ENCODE measurements at regions not wholly inside any gene's neighbourhood (a gene's known extent, or its start where the extent isn't known, plus 50 kb on each side); places are given as distances from the start of the nearest gene placed in this dataset.

DNA sequence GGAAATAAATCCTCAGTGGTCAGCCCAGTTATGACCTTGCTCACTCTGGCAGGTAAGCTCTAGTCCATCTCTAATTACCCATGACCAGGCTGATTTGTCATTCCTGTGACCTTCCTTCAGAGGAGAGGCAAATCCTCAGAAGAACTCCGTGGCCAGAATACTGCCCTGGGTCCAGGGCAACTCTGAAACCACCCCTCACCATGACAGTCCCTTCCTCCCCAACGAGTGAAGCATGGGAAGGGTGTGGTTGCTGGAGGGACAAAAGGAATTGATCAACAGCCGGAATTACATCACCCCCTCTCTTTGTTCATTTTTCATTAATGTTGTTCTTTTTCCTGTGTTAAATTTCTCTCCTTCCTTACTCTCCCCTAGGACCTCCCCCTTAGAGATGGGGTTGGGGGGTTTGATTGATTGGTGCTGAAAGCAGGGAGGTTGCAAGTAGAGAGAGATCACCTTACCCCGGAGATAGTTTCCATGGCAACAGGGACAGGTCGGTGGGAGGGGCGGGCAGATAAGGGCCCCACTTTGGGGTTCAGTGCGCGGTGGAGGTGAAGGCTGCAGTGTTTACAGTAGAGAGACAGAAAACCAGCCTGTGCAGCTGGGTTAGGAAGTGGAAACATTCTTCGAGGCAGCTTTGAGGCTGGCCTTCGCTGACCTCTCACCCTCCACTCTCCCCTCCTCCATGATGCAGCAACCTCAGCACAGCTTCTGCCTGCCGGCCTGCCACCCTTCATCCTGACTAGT is 647.4 kb downstream of the BCOR start (continued):
- TF ChIP-seq, protein P1, sequence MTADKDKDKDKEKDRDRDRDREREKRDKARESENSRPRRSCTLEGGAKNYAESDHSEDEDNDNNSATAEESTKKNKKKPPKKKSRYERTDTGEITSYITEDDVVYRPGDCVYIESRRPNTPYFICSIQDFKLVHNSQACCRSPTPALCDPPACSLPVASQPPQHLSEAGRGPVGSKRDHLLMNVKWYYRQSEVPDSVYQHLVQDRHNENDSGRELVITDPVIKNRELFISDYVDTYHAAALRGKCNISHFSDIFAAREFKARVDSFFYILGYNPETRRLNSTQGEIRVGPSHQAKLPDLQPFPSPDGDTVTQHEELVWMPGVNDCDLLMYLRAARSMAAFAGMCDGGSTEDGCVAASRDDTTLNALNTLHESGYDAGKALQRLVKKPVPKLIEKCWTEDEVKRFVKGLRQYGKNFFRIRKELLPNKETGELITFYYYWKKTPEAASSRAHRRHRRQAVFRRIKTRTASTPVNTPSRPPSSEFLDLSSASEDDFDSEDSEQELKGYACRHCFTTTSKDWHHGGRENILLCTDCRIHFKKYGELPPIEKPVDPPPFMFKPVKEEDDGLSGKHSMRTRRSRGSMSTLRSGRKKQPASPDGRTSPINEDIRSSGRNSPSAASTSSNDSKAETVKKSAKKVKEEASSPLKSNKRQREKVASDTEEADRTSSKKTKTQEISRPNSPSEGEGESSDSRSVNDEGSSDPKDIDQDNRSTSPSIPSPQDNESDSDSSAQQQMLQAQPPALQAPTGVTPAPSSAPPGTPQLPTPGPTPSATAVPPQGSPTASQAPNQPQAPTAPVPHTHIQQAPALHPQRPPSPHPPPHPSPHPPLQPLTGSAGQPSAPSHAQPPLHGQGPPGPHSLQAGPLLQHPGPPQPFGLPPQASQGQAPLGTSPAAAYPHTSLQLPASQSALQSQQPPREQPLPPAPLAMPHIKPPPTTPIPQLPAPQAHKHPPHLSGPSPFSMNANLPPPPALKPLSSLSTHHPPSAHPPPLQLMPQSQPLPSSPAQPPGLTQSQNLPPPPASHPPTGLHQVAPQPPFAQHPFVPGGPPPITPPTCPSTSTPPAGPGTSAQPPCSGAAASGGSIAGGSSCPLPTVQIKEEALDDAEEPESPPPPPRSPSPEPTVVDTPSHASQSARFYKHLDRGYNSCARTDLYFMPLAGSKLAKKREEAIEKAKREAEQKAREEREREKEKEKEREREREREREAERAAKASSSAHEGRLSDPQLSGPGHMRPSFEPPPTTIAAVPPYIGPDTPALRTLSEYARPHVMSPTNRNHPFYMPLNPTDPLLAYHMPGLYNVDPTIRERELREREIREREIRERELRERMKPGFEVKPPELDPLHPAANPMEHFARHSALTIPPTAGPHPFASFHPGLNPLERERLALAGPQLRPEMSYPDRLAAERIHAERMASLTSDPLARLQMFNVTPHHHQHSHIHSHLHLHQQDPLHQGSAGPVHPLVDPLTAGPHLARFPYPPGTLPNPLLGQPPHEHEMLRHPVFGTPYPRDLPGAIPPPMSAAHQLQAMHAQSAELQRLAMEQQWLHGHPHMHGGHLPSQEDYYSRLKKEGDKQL (CRISPR knock-in tag; IDR thresholded peaks at IDR 0.05; ENCODE audit: borderline replicate concordance), result no peak
- no peak for TF ChIP-seq KAT2B (IDR thresholded peaks at IDR 0.05; ENCODE audit: low read depth, low read length)
- no peak for TF ChIP-seq JUND (IDR thresholded peaks at IDR 0.05; ENCODE audit: borderline replicate concordance, low read depth, low read length)
- TF ChIP-seq JUND (tag; IDR thresholded peaks at IDR 0.05; ENCODE audit: borderline replicate concordance, low read depth, low read length), result no peak
- TF ChIP-seq KDM2B (CRISPR knock-in tag; IDR thresholded peaks at IDR 0.05), result no peak
- TF ChIP-seq TBP (optimal IDR thresholded peaks at IDR 0.05; ENCODE audit: low read depth, low read length), result no peak
- no peak for TF ChIP-seq ZNF79 (CRISPR knock-in tag; IDR thresholded peaks at IDR 0.05; ENCODE audit: low read depth)
- TF ChIP-seq ZNF780A (CRISPR knock-in tag; IDR thresholded peaks at IDR 0.05), result no peak
- no peak for TF ChIP-seq TAF9B (IDR thresholded peaks at IDR 0.05; ENCODE audit: partially characterized antibody)
- no peak for TF ChIP-seq C11orf30 (IDR thresholded peaks at IDR 0.05; ENCODE audit: low read depth)
- no peak for TF ChIP-seq SMARCE1 (IDR thresholded peaks at IDR 0.05)
- TF ChIP-seq TEAD2 (tag; IDR thresholded peaks at IDR 0.05), result no peak
- no peak for TF ChIP-seq HLTF (IDR thresholded peaks at IDR 0.05)
- TF ChIP-seq EHMT2 (IDR thresholded peaks at IDR 0.05), result no peak
- TF ChIP-seq FOXK1 (CRISPR knock-in tag; IDR thresholded peaks at IDR 0.05; ENCODE audit: borderline replicate concordance), result no peak
- TF ChIP-seq EP300 (IDR thresholded peaks at IDR 0.05; ENCODE audit: low read length), result no peak
- TF ChIP-seq SRSF3 (IDR thresholded peaks at IDR 0.05; ENCODE audit: insufficient read depth, low read length), result no peak
- TF ChIP-seq, protein P2, sequence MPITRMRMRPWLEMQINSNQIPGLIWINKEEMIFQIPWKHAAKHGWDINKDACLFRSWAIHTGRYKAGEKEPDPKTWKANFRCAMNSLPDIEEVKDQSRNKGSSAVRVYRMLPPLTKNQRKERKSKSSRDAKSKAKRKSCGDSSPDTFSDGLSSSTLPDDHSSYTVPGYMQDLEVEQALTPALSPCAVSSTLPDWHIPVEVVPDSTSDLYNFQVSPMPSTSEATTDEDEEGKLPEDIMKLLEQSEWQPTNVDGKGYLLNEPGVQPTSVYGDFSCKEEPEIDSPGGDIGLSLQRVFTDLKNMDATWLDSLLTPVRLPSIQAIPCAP (CRISPR knock-in tag; IDR thresholded peaks at IDR 0.05; ENCODE audit: borderline replicate concordance), result no peak
- TF ChIP-seq MEIS2 (IDR thresholded peaks at IDR 0.05; ENCODE audit: partially characterized antibody), result peak; percentile 78
- TF ChIP-seq ARID1B (IDR thresholded peaks at IDR 0.05), result peak; percentile 44; the same call in 1 of the 2 replicates
- TF ChIP-seq, protein P3, sequence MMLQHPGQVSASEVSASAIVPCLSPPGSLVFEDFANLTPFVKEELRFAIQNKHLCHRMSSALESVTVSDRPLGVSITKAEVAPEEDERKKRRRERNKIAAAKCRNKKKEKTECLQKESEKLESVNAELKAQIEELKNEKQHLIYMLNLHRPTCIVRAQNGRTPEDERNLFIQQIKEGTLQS (IDR thresholded peaks at IDR 0.05), result peak; percentile 16; the same call in 1 of the 2 replicates
- TF ChIP-seq, protein P3 (CRISPR knock-in tag; conservative IDR thresholded peaks at IDR 0.05), result no peak
- TF ChIP-seq, protein P4, sequence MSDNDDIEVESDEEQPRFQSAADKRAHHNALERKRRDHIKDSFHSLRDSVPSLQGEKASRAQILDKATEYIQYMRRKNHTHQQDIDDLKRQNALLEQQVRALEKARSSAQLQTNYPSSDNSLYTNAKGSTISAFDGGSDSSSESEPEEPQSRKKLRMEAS (CRISPR knock-in tag; IDR thresholded peaks at IDR 0.05), result no peak
- TF ChIP-seq SMARCA4 (IDR thresholded peaks at IDR 0.05), result no peak
